ENCODE measurements at regions not wholly inside any gene's neighbourhood (a gene's known extent, or its start where the extent isn't known, plus 50 kb on each side); places are given as distances from the start of the nearest gene placed in this dataset.

GRCh38 chr4:185867770-185868169 lies 55.8 kb upstream of the SORBS2 start:
- ATAC-seq: no peak
- H4K20me1 ChIP-seq (ENCODE audit: low read length): no peaks in the 10 kb centered on the region
- no peak overlapping the region for H3K4me2 ChIP-seq (ENCODE audit: low read length)
- no peaks in the 10 kb centered on the region for H3K27me3 ChIP-seq (ENCODE audit: low read length)
- H2AFZ ChIP-seq (ENCODE audit: low read length): no peak overlapping the region
- H3K27ac ChIP-seq (ENCODE audit: low read length): no peak overlapping the region
- H3K36me3 ChIP-seq (ENCODE audit: low read depth, low read length): no peaks in the 10 kb centered on the region
- H3K79me2 ChIP-seq (ENCODE audit: low read length): no peaks in the 10 kb centered on the region
- DNase-seq: no peak
- peaks cover 27% of the 10 kb centered on the region for H3K4me1 ChIP-seq (ENCODE audit: insufficient read depth, low read length)
- H3K9me2 ChIP-seq (replicated peaks; ENCODE audit: low read length): no peaks in the 10 kb centered on the region
- BruUV-seq (replicated peaks): no TSS peak
- no peak overlapping the region for H3K9ac ChIP-seq (ENCODE audit: low read length)
- no peak for TF ChIP-seq CTCF (conservative IDR thresholded peaks at IDR 0.05; ENCODE audit: low read depth, low read length)
- no peak for TF ChIP-seq EZH2 (IDR thresholded peaks at IDR 0.05; ENCODE audit: low read length, unreplicated experiment)
- TF ChIP-seq EZH2phosphoT487 (IDR thresholded peaks at IDR 0.05; ENCODE audit: borderline replicate concordance, low read length): no peak
- POLR2A ChIA-PET (ENCODE audit: unreplicated experiment): no interaction called here
- intact Hi-C loops (cut with micrococcal nuclease): loop anchor here (5.0 kb wide), 1 partner anchor 45 kb away; no protein-coding TSS in a partner anchor
- no peaks in the 10 kb centered on the region for H3F3A ChIP-seq (ENCODE audit: low read length, unreplicated experiment)
- no peak overlapping the region for H3K4me3 ChIP-seq (ENCODE audit: low read length)
- CTCF ChIA-PET: no interaction called here
- H3K9me3 ChIP-seq (ENCODE audit: low read length): no peaks in the 10 kb centered on the region

- no peak overlapping the region for H3K27ac ChIP-seq (ENCODE audit: low read length)
Measured at GRCh38 chr4:185868983-185869382, 57.0 kb upstream of the SORBS2 start.

More at GRCh38 chr4:185868983-185869382, 57.0 kb upstream of the SORBS2 start:
- H3K4me2 ChIP-seq (ENCODE audit: low read length): no peak overlapping the region
- peaks cover 27% of the 10 kb centered on the region for H3K4me1 ChIP-seq (ENCODE audit: insufficient read depth, low read length)
- intact Hi-C loops (cut with micrococcal nuclease): loop anchor here (5.0 kb wide), 1 partner anchor 43 kb away; no protein-coding TSS in a partner anchor
- ATAC-seq (no peak; the same call in 1 of the 2 replicates), DNase-seq (peak; percentile 33)
- no peak overlapping the region for H3K4me3 ChIP-seq (ENCODE audit: low read length)
- no peaks in the 10 kb centered on the region for H3K36me3 ChIP-seq (ENCODE audit: low read depth, low read length)
- H3F3A ChIP-seq (ENCODE audit: low read length, unreplicated experiment): no peaks in the 10 kb centered on the region
- no peaks in the 10 kb centered on the region for H3K9me2 ChIP-seq (replicated peaks; ENCODE audit: low read length)
- H3K79me2 ChIP-seq (ENCODE audit: low read length): no peaks in the 10 kb centered on the region
- no peaks in the 10 kb centered on the region for H3K9me3 ChIP-seq (ENCODE audit: low read length)
- no peaks in the 10 kb centered on the region for H4K20me1 ChIP-seq (ENCODE audit: low read length)
- CTCF ChIA-PET: no interaction called here
- no peak overlapping the region for H3K9ac ChIP-seq (ENCODE audit: low read length)
- no peak overlapping the region for H2AFZ ChIP-seq (ENCODE audit: low read length)
- TF ChIP-seq CTCF (conservative IDR thresholded peaks at IDR 0.05; ENCODE audit: low read depth, low read length) (no peak), EZH2phosphoT487 (IDR thresholded peaks at IDR 0.05; ENCODE audit: borderline replicate concordance, low read length) (no peak), EZH2 (IDR thresholded peaks at IDR 0.05; ENCODE audit: low read length, unreplicated experiment) (no peak)
- no TSS peak for BruUV-seq (replicated peaks)
- POLR2A ChIA-PET (ENCODE audit: unreplicated experiment): no interaction called here
- H3K27me3 ChIP-seq (ENCODE audit: low read length): no peaks in the 10 kb centered on the region

Measured in PC-3 (cell line).